ENCODE measurements at regions not wholly inside any gene's neighbourhood (a gene's known extent, or its start where the extent isn't known, plus 50 kb on each side); places are given as distances from the start of the nearest gene placed in this dataset.

DNA sequence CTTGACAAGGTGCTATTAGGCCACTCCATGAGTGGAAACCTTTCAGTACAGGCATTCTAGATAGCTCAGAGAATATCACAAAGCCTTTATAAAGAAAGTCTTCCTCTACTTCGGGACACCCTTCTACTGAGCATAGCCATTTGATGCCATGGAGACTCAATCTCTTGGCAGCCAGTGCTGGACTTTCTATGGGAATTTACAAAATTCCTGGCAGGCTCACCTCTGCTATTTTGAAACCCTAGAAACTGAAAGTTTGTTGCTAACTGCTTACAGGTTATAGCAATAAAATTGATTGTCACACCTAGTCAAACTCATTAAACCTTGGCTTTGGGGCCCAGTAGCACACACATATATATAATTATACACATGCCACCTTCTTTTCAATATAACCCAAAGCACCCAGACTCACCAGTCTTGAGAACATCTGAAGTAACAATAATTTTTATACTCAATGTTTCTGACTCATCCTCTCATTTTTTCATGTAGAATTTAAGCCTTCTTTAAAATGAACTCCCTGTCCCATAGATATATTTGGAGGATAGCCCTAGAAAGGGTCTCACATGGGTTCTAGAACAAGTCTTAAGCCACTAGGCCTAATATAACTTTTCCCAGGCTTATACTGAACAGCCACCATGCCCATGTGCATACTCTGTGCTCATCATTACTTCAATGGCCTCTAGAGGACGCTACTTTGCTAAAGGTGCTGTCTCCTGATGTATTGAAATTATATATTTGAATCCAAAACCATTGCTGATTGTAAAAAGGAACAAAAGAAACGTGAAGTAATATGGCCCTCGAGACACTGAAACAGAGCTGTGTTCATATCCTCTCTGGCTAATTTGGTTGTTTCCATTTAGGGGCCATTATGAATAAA lies 368.1 kb upstream of the MARCKS start:
- TF ChIP-seq, protein P1, sequence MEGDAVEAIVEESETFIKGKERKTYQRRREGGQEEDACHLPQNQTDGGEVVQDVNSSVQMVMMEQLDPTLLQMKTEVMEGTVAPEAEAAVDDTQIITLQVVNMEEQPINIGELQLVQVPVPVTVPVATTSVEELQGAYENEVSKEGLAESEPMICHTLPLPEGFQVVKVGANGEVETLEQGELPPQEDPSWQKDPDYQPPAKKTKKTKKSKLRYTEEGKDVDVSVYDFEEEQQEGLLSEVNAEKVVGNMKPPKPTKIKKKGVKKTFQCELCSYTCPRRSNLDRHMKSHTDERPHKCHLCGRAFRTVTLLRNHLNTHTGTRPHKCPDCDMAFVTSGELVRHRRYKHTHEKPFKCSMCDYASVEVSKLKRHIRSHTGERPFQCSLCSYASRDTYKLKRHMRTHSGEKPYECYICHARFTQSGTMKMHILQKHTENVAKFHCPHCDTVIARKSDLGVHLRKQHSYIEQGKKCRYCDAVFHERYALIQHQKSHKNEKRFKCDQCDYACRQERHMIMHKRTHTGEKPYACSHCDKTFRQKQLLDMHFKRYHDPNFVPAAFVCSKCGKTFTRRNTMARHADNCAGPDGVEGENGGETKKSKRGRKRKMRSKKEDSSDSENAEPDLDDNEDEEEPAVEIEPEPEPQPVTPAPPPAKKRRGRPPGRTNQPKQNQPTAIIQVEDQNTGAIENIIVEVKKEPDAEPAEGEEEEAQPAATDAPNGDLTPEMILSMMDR (IDR thresholded peaks at IDR 0.05; ENCODE audit: low read depth, low read length), result peak; percentile 16
- H3K4me3 ChIP-seq (ENCODE audit: low read depth, low read length), result no peak overlapping the region
- DNase-seq (ENCODE audit: low read depth, low spot score), result no peak
- in situ Hi-C loops (cut with HindIII; ENCODE audit: low sequenced_read_pairs), result no loop called here

DNA sequence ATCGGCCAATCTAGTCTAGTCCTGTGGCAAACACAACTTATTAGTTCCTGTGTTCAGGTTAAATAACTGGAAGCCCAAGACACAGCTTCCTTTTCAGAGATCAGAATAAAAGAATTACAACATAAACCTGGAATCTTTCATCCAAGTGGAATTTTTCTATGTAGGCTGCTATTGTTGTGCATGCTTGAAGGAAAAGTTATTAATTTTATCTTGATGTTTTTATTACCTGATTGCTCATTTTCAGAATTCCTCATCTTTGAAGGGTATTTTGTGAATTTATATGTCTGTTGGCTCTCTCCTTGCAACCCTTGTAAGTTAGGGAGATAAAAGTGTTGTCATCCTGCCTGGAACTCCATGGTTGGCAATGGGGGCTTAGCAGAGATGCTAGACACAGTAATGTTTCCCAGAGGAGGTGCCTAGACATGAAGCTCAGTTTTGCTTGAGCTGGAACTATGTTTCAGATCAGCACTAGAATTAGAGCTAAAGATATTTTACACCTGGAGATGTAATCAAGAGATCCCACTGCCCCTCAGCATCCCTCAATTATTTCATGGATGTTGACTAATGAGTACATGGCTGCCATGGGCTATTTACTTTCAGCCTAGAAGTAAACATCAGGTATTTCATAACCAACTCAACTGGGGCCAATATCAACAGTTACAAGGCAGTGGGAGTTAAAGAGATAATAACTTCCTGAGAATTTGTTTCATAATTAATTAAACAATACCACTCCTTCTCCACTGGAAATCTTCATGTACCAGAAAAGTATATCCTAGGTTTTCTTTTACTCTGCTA lies 367.0 kb upstream of the MARCKS start:
- no peak for DNase-seq (ENCODE audit: low read depth, low spot score)
- TF ChIP-seq, protein P1 (IDR thresholded peaks at IDR 0.05; ENCODE audit: low read depth, low read length), result no peak
- H3K4me3 ChIP-seq (ENCODE audit: low read depth, low read length), result no peak overlapping the region
- in situ Hi-C loops (cut with HindIII; ENCODE audit: low sequenced_read_pairs), result no loop called here

DNA sequence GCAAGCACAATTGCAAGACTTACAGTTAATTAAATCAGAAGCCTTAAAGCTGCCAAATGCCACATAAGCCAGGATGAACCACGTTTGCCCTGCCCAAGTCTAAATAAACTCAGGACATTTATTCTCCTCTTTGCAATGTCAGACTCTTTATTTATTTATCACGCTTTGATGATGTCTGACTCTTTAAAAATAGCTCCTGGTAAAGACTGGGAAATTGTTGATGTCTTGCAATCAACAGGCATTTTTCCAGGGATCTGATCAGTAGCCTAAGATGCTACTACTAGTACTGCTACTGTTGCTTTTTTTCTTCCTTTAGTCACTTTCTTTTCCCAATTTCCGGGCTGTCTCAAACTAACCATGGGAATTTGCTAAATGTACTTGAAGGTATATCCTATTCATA lies 365.8 kb upstream of the MARCKS start:
- DNase-seq (ENCODE audit: low read depth, low spot score), result no peak
- in situ Hi-C loops (cut with HindIII; ENCODE audit: low sequenced_read_pairs), result no loop called here
- H3K4me3 ChIP-seq (ENCODE audit: low read depth, low read length), result no peak overlapping the region
- TF ChIP-seq, protein P1 (IDR thresholded peaks at IDR 0.05; ENCODE audit: low read depth, low read length), result no peak

DNA sequence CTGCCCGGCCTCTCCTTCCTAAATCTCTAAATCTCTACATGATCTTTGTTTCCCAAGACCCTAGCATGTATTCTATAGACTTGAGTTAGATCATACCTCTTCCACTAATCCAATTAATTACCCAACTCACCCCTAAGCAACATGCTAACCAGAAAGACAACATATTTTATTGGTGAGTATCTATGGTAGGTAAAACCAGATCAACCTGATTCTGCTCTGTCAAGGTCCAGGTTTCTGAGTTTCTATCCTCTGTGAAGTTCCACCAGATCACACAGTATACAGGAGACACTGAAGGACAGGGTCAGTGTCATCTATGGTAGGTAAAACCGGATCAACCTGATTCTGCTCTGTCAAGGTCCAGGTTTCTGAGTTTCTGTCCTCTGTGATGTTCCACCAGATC lies 363.2 kb upstream of the MARCKS start:
- in situ Hi-C loops (cut with HindIII; ENCODE audit: low sequenced_read_pairs), result no loop called here
- H3K4me3 ChIP-seq (ENCODE audit: low read depth, low read length), result no peak overlapping the region
- no peak for DNase-seq (ENCODE audit: low read depth, low spot score)
- TF ChIP-seq, protein P1 (IDR thresholded peaks at IDR 0.05; ENCODE audit: low read depth, low read length), result no peak

DNA sequence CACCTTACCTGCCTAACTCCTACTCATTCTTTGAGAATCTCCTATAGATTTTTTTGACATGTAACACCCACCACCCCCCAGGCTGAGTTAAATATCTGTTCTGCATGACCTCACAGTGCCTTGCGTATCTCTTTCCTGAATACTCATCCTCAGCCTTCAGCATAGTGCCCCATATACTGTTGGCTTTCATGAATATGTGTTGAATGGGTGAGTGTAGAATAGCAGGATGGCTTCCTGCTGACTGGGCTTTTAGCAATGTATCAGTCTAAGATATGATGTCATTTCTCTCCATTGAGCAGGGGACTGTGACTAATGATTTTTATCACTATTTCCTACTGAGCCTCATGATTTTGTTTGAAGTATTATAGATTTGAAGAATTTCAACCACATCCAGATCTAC lies 361.6 kb upstream of the MARCKS start:
- DNase-seq (ENCODE audit: low read depth, low spot score), result peak; percentile 77
- in situ Hi-C loops (cut with HindIII; ENCODE audit: low sequenced_read_pairs), result no loop called here
- H3K4me3 ChIP-seq (ENCODE audit: low read depth, low read length), result no peak overlapping the region
- TF ChIP-seq, protein P1 (IDR thresholded peaks at IDR 0.05; ENCODE audit: low read depth, low read length), result no peak

DNA sequence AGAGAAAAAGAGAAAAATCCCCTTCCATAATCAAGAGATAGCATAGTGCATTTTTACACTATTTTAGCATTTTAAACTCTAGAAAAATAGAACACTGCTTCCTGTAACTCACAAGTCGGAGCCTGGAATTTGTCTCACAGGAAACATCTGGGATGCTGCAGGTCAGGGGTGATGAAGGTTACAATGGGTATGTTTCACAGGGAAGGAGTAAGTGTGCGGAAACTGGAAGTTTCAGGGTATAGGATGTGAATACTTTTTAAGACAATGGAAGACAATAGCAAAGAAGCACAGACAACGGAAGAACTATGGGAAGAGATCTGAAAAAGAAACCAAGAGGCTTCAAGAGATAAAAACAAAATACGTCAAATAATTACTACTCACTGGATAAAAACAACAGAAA lies 361.0 kb upstream of the MARCKS start:
- TF ChIP-seq, protein P1 (IDR thresholded peaks at IDR 0.05; ENCODE audit: low read depth, low read length), result no peak
- DNase-seq (ENCODE audit: low read depth, low spot score), result peak; percentile 28
- no peak overlapping the region for H3K4me3 ChIP-seq (ENCODE audit: low read depth, low read length)
- in situ Hi-C loops (cut with HindIII; ENCODE audit: low sequenced_read_pairs), result no loop called here

Measured in astrocyte of the spinal cord (primary cell).